ENCODE measurements at regions not wholly inside any gene's neighbourhood (a gene's known extent, or its start where the extent isn't known, plus 50 kb on each side); places are given as distances from the start of the nearest gene placed in this dataset.

- Mint-ChIP-seq H3K36me3 (ENCODE audit: insufficient read depth) (no peaks in the 10 kb centered on the region), H3K4me1 (ENCODE audit: low read depth) (peaks cover 4% of the 10 kb centered on the region), H3K9me3 (ENCODE audit: low read depth) (peaks cover 5% of the 10 kb centered on the region), H3K27me3 (no peaks in the 10 kb centered on the region), H3K4me3 (ENCODE audit: low read depth) (no peak overlapping the region), H3K27ac (no peak overlapping the region)
- no peak for DNase-seq (ENCODE audit: low spot score, unreplicated experiment)
- no peak for TF ChIP-seq CTCF (IDR thresholded peaks at IDR 0.05; ENCODE audit: unreplicated experiment)
Measured at GRCh38 chr11:80856066-80856465, 1415.2 kb upstream of the TENM4 start.

GRCh38 chr11:80855426-80855825 lies 1414.6 kb upstream of the TENM4 start:
- Mint-ChIP-seq H3K4me1 (ENCODE audit: low read depth) (peaks cover 4% of the 10 kb centered on the region), H3K9me3 (ENCODE audit: low read depth) (peaks cover 5% of the 10 kb centered on the region), H3K27me3 (no peaks in the 10 kb centered on the region), H3K27ac (no peak overlapping the region), H3K4me3 (ENCODE audit: low read depth) (no peak overlapping the region), H3K36me3 (ENCODE audit: insufficient read depth) (no peaks in the 10 kb centered on the region)
- no peak for TF ChIP-seq CTCF (IDR thresholded peaks at IDR 0.05; ENCODE audit: unreplicated experiment)
- DNase-seq (ENCODE audit: low spot score, unreplicated experiment) = no peak

- H3K9me3 Mint-ChIP-seq (ENCODE audit: low read depth) = no peaks in the 10 kb centered on the region
- DNase-seq (ENCODE audit: low spot score, unreplicated experiment) = no peak
- H3K4me3 Mint-ChIP-seq (ENCODE audit: low read depth) = no peak overlapping the region
- no peaks in the 10 kb centered on the region for H3K36me3 Mint-ChIP-seq (ENCODE audit: insufficient read depth)
- peaks cover 8% of the 10 kb centered on the region for H3K4me1 Mint-ChIP-seq (ENCODE audit: low read depth)
- TF ChIP-seq CTCF (IDR thresholded peaks at IDR 0.05; ENCODE audit: unreplicated experiment) = no peak
- H3K27me3 Mint-ChIP-seq = no peaks in the 10 kb centered on the region
- no peak overlapping the region for H3K27ac Mint-ChIP-seq
Measured at GRCh38 chr11:80849253-80849652, 1408.4 kb upstream of the TENM4 start.

GRCh38 chr11:80846979-80847378 lies 1406.1 kb upstream of the TENM4 start:
- H3K4me1 Mint-ChIP-seq (ENCODE audit: low read depth) = peaks cover 8% of the 10 kb centered on the region

GRCh38 chr11:80846442-80846841 lies 1405.6 kb upstream of the TENM4 start:
- Mint-ChIP-seq H3K36me3 (ENCODE audit: insufficient read depth) (no peaks in the 10 kb centered on the region), H3K4me3 (ENCODE audit: low read depth) (no peak overlapping the region), H3K9me3 (ENCODE audit: low read depth) (no peaks in the 10 kb centered on the region), H3K27me3 (no peaks in the 10 kb centered on the region), H3K27ac (no peak overlapping the region), H3K4me1 (ENCODE audit: low read depth) (peaks cover 8% of the 10 kb centered on the region)
- no peak for TF ChIP-seq CTCF (IDR thresholded peaks at IDR 0.05; ENCODE audit: unreplicated experiment)
- no peak for DNase-seq (ENCODE audit: low spot score, unreplicated experiment)

More at GRCh38 chr11:80846979-80847378, 1406.1 kb upstream of the TENM4 start:
- Mint-ChIP-seq H3K27ac (no peak overlapping the region), H3K4me3 (ENCODE audit: low read depth) (no peak overlapping the region), H3K36me3 (ENCODE audit: insufficient read depth) (no peaks in the 10 kb centered on the region), H3K9me3 (ENCODE audit: low read depth) (no peaks in the 10 kb centered on the region), H3K27me3 (no peaks in the 10 kb centered on the region)
- DNase-seq (ENCODE audit: low spot score, unreplicated experiment) = no peak
- no peak for TF ChIP-seq CTCF (IDR thresholded peaks at IDR 0.05; ENCODE audit: unreplicated experiment)

All from progenitor cell of endocrine pancreas (in vitro differentiated cells).